OCI-M1 (cell line): ENCODE measurements at regions not wholly inside any gene's neighbourhood (a gene's known extent, or its start where the extent isn't known, plus 50 kb on each side); places are given as distances from the start of the nearest gene placed in this dataset.
A peak's percentile ranks its signal among the peaks of the same experiment; 100 is the strongest.

Experiments
- DNase-seq: peaks from one replicate; lab custom pipeline; 2025; lab: John Stamatoyannopoulos, UW

DNA sequence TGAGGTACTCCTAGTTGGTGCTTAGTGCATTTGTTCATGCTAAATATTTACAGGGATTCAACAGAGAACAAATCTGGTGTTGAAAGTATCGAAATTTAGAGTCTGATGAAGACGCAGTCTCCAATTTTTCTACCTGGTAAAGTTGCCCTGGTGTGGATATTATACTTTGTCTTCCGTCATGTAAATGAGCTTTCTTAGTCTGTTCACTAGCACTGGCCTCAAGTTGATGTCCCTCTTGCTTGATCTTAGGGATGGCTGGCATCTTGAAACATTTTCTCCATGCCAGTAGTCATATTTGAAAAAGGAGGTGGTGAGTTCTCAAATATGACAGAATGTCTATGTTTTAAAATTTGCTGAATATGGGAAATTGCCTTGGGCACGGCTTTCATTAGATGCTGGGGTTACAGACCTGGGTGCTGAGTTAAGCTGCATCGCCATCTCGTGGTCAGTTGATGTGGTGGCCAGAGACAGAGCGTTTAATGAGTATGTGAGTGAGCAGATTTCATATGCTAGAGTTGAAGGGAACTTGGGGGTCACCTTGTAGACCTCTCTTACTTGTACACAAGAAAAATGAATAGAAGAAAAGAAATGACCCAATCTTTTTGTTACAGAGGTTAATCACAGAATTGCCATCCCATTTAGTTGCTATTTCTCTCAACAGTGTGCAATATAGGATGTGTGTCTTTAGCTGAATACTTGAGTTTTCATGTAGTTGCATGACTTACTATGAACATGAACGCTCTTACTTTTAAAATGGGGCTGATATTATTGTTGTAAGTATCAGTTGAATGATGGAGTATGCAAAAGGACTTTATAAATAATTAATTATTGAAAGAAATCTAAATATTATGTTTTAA lies 172.8 kb upstream of the DCN start:
- peak; percentile 69 for DNase-seq

GRCh38 chr12:91353266-91353665 lies 170.6 kb upstream of the DCN start:
- no peak for DNase-seq

GRCh38 chr12:91349476-91349875 lies 166.9 kb upstream of the DCN start:
- DNase-seq: no peak

GRCh38 chr12:91347481-91348214 lies 165.0 kb upstream of the DCN start:
- DNase-seq: no peak

- DNase-seq: no peak
These were observed 164.2 kb upstream of the DCN start for GRCh38 chr12:91346827-91347226.

DNA sequence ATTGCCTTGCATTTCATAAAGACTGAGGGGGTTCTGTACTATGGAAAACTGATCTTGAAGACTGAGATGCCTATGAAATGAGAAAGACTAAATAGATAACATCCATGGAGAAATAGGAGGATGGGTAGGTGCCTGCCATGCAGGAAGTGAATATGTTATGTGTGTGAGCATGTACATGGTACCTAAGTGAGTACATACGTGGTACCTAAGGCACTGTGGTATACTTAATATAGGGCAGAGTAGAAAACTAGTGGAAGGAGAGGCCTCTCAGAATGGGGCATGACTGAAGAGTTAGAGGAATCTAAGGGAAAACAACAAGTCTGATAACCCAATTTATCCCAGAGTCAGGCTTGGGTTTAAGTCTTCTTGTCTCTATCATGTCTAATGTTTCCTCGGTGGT lies 161.8 kb upstream of the DCN start:
- no peak for DNase-seq

DNA sequence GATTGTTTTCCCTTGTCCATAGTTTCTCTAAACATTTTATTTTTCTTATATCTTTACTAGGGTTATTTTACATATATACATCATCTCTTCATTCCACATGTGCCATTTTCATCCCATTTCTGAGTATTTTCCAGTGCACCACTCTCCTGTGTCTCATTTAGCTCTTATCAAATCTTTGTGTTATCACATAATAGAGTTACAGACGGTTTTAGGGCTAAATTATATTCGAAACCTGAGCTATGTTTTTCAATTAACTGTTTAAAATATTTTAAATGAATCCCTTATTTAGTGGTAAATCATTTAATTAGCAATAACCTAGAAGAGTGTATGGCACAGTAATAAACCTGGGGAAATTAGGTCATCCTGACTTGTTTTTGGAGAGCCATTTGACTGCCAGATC lies 160.4 kb upstream of the DCN start:
- no peak for DNase-seq

- no peak for DNase-seq
These were observed 156.5 kb upstream of the DCN start for GRCh38 chr12:91339106-91339505.

DNA sequence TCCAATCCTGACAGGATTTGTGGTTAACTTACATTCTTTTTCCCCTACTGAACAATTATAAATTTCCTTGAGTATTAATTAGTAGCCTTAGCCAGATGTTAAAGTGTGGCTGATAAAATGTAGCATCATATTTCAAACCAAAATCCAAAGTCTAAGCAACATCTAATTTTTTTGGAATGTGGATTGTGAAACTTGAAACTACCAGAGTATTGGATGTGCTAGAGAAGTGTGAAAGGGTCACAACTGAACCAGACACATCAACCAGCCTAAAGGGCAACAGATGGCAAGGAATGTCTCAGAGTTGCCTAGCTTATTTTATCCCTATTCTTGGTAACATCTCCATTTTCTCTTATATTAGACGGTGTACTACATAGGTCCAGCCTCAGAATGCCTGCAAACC lies 153.1 kb upstream of the DCN start:
- no peak for DNase-seq

GRCh38 chr12:91333966-91334365 lies 151.3 kb upstream of the DCN start:
- DNase-seq: no peak

GRCh38 chr12:91332302-91332701 lies 149.7 kb upstream of the DCN start:
- DNase-seq: peak; percentile 17

DNA sequence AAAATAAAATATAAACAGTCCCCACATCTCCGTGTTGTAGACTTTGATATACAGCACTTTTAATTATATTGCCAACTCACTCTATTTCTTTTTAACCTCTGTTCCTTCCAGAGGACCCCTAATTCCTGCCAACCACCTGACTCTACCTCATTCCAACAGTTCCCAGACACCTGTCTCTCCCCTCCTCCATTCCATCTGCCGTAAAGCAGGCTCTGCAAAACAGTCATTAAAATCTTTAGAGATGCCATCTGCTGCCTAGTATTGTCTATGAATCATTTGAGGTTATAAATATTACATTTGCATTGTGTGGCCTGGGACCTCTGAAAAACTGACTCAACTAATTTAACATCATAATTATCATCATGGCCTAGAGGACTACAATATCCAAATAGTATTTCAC lies 148.8 kb upstream of the DCN start:
- no peak for DNase-seq

DNA sequence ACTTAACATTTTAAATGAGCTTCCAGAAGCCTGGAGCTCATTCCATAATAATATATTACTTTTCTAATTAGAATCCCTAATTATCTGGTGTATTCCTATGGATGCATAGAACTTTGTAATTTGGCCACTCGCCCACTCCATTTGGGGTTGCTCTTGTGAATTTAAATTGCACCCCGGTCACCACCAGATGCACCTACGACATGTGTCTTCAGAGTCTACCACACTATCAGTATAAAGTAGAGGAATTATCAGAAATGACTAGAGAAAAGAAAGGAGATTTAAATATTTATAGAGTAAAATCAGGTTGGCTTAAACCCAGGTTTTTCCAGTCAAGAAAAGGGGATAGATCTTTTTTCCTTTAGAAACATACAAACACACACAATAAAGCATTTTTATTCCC lies 145.8 kb upstream of the DCN start:
- no peak for DNase-seq

DNA sequence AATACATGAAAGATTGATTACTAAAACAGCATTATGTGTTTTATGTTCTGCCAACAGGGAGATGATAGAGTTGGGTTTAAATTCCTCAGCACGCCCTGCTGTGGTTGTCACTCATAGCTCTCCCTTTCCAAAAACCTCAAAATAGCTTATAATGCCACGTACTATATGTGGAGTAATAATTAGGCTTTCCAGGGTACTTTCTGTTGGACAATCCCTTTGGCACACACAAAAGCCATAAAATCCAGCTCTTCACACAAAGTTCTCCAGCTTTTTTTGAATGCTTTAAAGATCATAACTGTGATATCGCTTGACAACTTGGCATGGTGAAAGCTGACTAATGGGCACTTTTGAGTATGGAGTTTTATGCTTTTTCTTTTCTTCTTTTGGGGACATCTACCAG lies 145.3 kb upstream of the DCN start:
- no peak for DNase-seq

GRCh38 chr12:91327131-91327530 lies 144.5 kb upstream of the DCN start:
- DNase-seq: no peak

- DNase-seq: peak; percentile 70
These were observed 143.7 kb upstream of the DCN start for GRCh38 chr12:91326058-91327027.

DNA sequence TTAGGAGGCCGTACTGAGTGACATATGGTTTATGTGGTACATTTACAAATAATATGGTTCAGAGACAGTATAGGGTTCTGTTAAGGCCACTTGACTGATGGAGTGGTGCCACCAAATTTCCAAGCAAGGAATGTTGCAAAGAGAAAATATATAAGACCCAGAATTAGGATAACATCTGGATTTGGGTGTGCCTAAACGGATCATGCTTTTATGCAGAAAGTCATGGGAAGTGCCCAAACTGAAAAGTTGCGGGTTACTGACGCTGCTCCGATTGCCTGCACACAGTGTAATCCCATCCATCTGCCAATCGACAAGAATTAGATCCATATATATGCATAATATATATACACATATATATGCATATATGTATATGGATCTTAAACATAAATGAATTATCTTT lies 138.4 kb upstream of the DCN start:
- no peak for DNase-seq

GRCh38 chr12:91319071-91319760 lies 136.6 kb upstream of the DCN start:
- DNase-seq: no peak

GRCh38 chr12:91317306-91317705 lies 134.7 kb upstream of the DCN start:
- DNase-seq: no peak

DNA sequence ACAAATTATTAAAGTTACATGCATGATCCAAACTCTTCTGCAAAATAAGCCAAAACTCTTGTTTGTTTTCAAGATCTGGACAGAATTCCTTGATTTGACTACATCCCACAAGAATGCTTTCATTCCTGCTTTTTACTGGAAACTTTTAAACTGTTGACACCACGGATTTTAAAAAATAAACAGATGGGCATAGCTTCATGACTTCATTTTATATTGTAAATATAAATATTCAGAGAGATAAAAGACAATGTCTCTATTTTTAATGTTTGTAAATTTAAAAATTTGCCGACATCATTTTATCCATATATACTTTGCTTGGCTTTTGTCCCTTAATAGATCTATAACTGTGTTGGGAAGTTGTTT lies 134.3 kb upstream of the DCN start:
- DNase-seq: no peak

DNA sequence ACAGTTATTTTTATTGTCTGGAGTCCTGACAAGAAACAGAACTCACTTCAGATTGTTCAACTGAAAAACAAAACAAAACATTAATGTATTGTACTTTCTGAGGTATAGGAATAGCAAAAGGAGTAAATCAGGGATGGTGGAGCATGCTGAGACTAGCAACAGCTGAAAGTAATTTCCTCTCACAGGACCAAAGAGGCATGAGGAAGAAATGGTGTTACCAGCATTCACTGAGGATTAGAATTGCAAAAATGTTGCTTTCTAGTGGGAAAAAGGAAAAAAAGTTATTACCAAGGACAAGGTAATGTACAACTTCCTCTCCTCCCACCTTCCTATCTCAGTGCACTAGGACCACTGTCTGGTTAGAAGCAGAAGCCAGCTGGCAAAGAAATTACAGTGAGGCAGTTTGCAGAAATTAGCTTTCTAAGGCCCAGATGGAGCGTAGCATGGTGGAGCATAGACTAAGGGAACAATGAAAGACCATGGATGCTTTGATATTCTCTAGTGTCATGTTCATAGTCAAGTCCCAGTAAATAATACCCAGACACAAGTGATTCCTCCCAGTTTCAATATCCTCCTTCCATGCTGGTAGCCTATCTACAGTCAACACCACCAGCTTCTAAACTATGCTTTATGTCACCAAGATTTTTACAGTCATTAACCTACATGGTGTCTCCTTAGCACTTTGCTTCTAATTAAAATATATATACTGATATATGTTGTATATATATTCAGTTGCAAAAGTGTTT lies 133.7 kb upstream of the DCN start:
- no peak for DNase-seq
